Kidney (tissue), 13 donors: ENCODE measurements at regions not wholly inside any gene's neighbourhood (a gene's known extent, or its start where the extent isn't known, plus 50 kb on each side); places are given as distances from the start of the nearest gene placed in this dataset.

Experiments
- DNase-seq, 5 donors: peaks; one replicate each; pipeline ENCODE4 v3.0.0-alpha.2; 2013 to 2020
- FAIRE-seq: peaks from 2 replicates; lab custom pipeline; 2012; peaks lifted over from hg19 to GRCh38; lab: Jason Lieb, UNC
- H3K27ac ChIP-seq, 2 donors: one replicate each; pipeline ENCODE4 v1.7.0; 2013; ENCODE audit warnings: low read depth in 2 of 2, low read length in 2 of 2, inconsistent platforms in 1 of 2
- H3K27me3 ChIP-seq: one replicate; pipeline ENCODE4 v1.7.1; 2013; ENCODE audit warnings: low read length, inconsistent platforms; ENCODE audit not compliant: control insufficient read depth, insufficient read depth
- H3K36me3 ChIP-seq, 3 donors: one replicate each; pipeline versions ENCODE4 v1.7.0 to v1.7.1; 2013; ENCODE audit warnings: low read length in 3 of 3, control low read depth in 1 of 3, inconsistent platforms in 1 of 3; ENCODE audit not compliant: insufficient read depth in 3 of 3, control insufficient read depth in 2 of 3
- H3K4me1 ChIP-seq, 3 donors: one replicate each; pipeline versions ENCODE4 v1.7.0 to v1.7.1; 2013; ENCODE audit warnings: low read length in 3 of 3, inconsistent platforms in 1 of 3, low read depth in 1 of 3; ENCODE audit not compliant: control insufficient read depth in 2 of 3, insufficient read depth in 2 of 3
- H3K4me3 ChIP-seq, 3 donors: one replicate each; pipeline versions ENCODE4 v1.7.0 to v1.8.1; 2013; ENCODE audit warnings: low read length in 3 of 3, control low read depth in 1 of 3, inconsistent platforms in 1 of 3
- H3K9ac ChIP-seq, 3 donors: one replicate each; pipeline versions ENCODE4 v1.7.0 to v1.7.1; 2013; ENCODE audit warnings: low read length in 3 of 3, control low read depth in 1 of 3, inconsistent platforms in 1 of 3
- H3K9me3 ChIP-seq, 3 donors: one replicate each; pipeline versions ENCODE4 v1.7.0 to v1.7.1; 2013; ENCODE audit warnings: low read length in 3 of 3, control low read depth in 1 of 3, inconsistent platforms in 1 of 3; ENCODE audit not compliant: control insufficient read depth in 2 of 3, insufficient read depth in 1 of 3
- CTCF ChIP-seq: IDR thresholded peaks from 3 replicates; pipeline ENCODE4 v1.5.1; 2012; ENCODE audit warnings: mild to moderate bottlenecking, moderate library complexity, borderline replicate concordance; ENCODE audit not compliant: insufficient read depth; ENCODE audit errors: extremely low read depth
- intact Hi-C: fragments of 100-400 bp; cut with DNase I; formaldehyde crosslinking; loops from one replicate; pipeline ENCODE4 v1.11.1; 2022
- donor health status: control.
- donor health status: control.
- donor health status: control.
- donor health status: control.
- donor health status: control.
- donor health status: DM: yes; HTN: yes; CAD: no.
- donor health status: Normal renal cell carcinoma (clear cell type).

GRCh38 chr20:17882065-17882833, 86.3 kb downstream of the SNX5 start:
- no peak for TF ChIP-seq CTCF

GRCh38 chr20:17881741-17882064, 86.9 kb downstream of the SNX5 start:
- H3K36me3 ChIP-seq = no peaks in the 10 kb centered on the region
- H3K9me3 ChIP-seq = no peaks in the 10 kb centered on the region
- H3K27me3 ChIP-seq = no peaks in the 10 kb centered on the region
- no peak overlapping the region for H3K27ac ChIP-seq
- TF ChIP-seq CTCF = no peak
- DNase-seq (no peak), FAIRE-seq (no peak)
- H3K4me3 ChIP-seq = no peak overlapping the region
- intact Hi-C loops = no loop called here
- H3K4me1 ChIP-seq = no peaks in the 10 kb centered on the region
- H3K9ac ChIP-seq = no peak overlapping the region

More at GRCh38 chr20:17882065-17882833, 86.3 kb downstream of the SNX5 start:
- no peaks in the 10 kb centered on the region for H3K4me1 ChIP-seq
- no peak overlapping the region for H3K27ac ChIP-seq
- H3K4me3 ChIP-seq = no peak overlapping the region
- no peaks in the 10 kb centered on the region for H3K9me3 ChIP-seq
- no peaks in the 10 kb centered on the region for H3K36me3 ChIP-seq
- intact Hi-C loops = no loop called here
- H3K9ac ChIP-seq = no peak overlapping the region
- no peaks in the 10 kb centered on the region for H3K27me3 ChIP-seq
- no peak for DNase-seq
- no peak for FAIRE-seq

DNA sequence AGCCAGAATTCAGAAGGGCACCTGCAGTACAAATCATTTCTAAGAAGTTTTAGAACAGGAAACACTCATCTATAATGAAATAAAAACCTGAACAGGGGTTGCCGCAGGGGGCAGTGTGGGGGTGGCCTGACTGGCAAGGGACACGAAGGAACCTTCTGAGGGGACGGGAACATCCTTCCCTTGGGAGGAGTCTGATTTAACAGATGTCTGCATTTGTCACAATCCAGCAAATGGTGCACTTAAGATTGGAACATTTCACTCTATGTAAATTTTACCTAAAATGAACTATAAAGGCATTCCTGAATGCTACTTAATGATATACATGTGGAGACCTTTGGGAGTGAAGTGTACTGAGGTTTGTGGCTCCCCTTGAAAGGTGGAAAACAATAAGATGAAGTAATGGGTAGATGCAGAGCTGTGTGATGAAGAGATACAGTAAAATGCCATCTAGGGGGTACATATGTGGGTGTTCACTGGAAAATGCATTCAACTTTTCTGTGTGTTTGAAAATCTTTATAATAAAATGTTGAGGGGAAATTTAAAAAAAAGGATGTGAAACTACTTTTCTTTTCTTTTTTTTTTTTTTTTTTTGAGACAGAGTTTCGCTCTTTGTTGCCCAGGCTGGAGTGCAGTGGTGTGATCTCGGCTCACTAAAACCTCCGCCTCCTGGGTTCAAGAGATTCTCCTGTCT, 89.5 kb downstream of the SNX5 start:
- H3K4me3 ChIP-seq = no peak overlapping the region
- H3K36me3 ChIP-seq = no peaks in the 10 kb centered on the region
- H3K27ac ChIP-seq = no peak overlapping the region
- H3K27me3 ChIP-seq = no peaks in the 10 kb centered on the region
- FAIRE-seq (no peak), DNase-seq (no peak)
- peaks cover 11 to 21% (median 16%) of the 10 kb centered on the region in 3 donors for H3K4me1 ChIP-seq
- no peak overlapping the region for H3K9ac ChIP-seq
- intact Hi-C loops = no loop called here
- no peak for TF ChIP-seq CTCF
- H3K9me3 ChIP-seq = no peaks in the 10 kb centered on the region
